HepG2 (cell line): ENCODE measurements at regions not wholly inside any gene's neighbourhood (a gene's known extent, or its start where the extent isn't known, plus 50 kb on each side); places are given as distances from the start of the nearest gene placed in this dataset.

Experiments used
- ATF1 ChIP-seq: IDR thresholded peaks from 2 replicates; pipeline ENCODE4 v1.6.1; 2016; ENCODE audit warnings: mild to moderate bottlenecking, control low read depth
- GATAD2A ChIP-seq: IDR thresholded peaks from 2 replicates; pipeline ENCODE4 v1.6.1; 2016
- MTA3 ChIP-seq: sonication (generic); formaldehyde crosslinking; IDR thresholded peaks from 2 replicates; pipeline ENCODE4 v1.4.0; 2020; ENCODE audit warnings: missing genetic modification reagents
- NFE2L1 ChIP-seq: sonication (generic); formaldehyde crosslinking; IDR thresholded peaks from 2 replicates; pipeline ENCODE4 v1.4.0; 2020; ENCODE audit warnings: missing genetic modification reagents, mild to moderate bottlenecking, borderline replicate concordance
- NFYB ChIP-seq: sonication (generic); formaldehyde crosslinking; IDR thresholded peaks from 2 replicates; pipeline ENCODE4 v1.4.0; 2020; ENCODE audit warnings: missing genetic modification reagents
- PHF21A ChIP-seq: sonication (generic); formaldehyde crosslinking; IDR thresholded peaks from 2 replicates; pipeline ENCODE4 v1.5.0; 2020; ENCODE audit warnings: mild to moderate bottlenecking, missing genetic modification reagents
- POLR2A ChIP-seq, 2 experiments: IDR thresholded peaks; 2 replicates each; pipeline ENCODE4 v1.6.1; 2011; ENCODE audit warnings: low read depth in 2 of 2, low read length in 2 of 2, mild to moderate bottlenecking in 1 of 2, moderate library complexity in 1 of 2; ENCODE audit not compliant: insufficient read depth in 1 of 2
- SETDB1 ChIP-seq: sonication (generic); formaldehyde crosslinking; IDR thresholded peaks from 2 replicates; pipeline ENCODE4 v1.5.1; 2020; ENCODE audit warnings: missing genetic modification reagents, mild to moderate bottlenecking, borderline replicate concordance
- TF ChIP-seq, protein P1 (sequence below): sonication (generic); formaldehyde crosslinking; IDR thresholded peaks from 2 replicates; pipeline ENCODE4 v1.5.0; 2020; ENCODE audit warnings: mild to moderate bottlenecking, missing genetic modification reagents, moderate library complexity

- TF ChIP-seq POLR2A (IDR thresholded peaks at IDR 0.05; ENCODE audit: insufficient read depth in 1 of 2, low read depth in 2 of 2, low read length in 2 of 2) (no peak), SETDB1 (CRISPR knock-in tag) (no peak), ATF1 (CRISPR knock-in tag) (no peak), MTA3 (CRISPR knock-in tag) (no peak), GATAD2A (CRISPR knock-in tag) (no peak), NFYB (CRISPR knock-in tag) (no peak), NFE2L1 (no peak), PHF21A (no peak)
- TF ChIP-seq, protein P1, sequence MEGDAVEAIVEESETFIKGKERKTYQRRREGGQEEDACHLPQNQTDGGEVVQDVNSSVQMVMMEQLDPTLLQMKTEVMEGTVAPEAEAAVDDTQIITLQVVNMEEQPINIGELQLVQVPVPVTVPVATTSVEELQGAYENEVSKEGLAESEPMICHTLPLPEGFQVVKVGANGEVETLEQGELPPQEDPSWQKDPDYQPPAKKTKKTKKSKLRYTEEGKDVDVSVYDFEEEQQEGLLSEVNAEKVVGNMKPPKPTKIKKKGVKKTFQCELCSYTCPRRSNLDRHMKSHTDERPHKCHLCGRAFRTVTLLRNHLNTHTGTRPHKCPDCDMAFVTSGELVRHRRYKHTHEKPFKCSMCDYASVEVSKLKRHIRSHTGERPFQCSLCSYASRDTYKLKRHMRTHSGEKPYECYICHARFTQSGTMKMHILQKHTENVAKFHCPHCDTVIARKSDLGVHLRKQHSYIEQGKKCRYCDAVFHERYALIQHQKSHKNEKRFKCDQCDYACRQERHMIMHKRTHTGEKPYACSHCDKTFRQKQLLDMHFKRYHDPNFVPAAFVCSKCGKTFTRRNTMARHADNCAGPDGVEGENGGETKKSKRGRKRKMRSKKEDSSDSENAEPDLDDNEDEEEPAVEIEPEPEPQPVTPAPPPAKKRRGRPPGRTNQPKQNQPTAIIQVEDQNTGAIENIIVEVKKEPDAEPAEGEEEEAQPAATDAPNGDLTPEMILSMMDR: no peak
Observed at GRCh38 chr6:68506911-68507310, 128.2 kb upstream of the ADGRB3 start.
